H1 (cell line): ENCODE measurements at regions not wholly inside any gene's neighbourhood (a gene's known extent, or its start where the extent isn't known, plus 50 kb on each side); places are given as distances from the start of the nearest gene placed in this dataset.

ENCODE experiments used
- CTCF ChIA-PET: fragments of 300-600 bp; sonication (Branson Sonifier 250); formaldehyde crosslinking; loops from one replicate; lab custom pipeline; 2021; ENCODE audit not compliant: partially characterized antibody; lab: Charles Lee
- POLR2A ChIA-PET: fragments of 300-600 bp; sonication (Branson Sonifier 250); formaldehyde crosslinking; loops from one replicate; lab custom pipeline; 2021; ENCODE audit warnings: inconsistent platforms; ENCODE audit not compliant: partially characterized antibody; lab: Charles Lee
- DNase-seq, 2 experiments: peaks; one replicate each; pipeline versions ENCODE4 v3.0.0 to v3.0.0-alpha.2; 2010 to 2022; ENCODE audit warnings: low spot score in 2 of 2, low read depth in 1 of 2, mixed read lengths in 1 of 2
- FAIRE-seq: peaks from 2 replicates; lab custom pipeline; 2011; peaks lifted over from hg19 to GRCh38; lab: Jason Lieb, UNC
- H2AFZ ChIP-seq: 2 replicates; pipeline ENCODE4 v1.8.1; 2012; ENCODE audit warnings: low read length, inconsistent platforms
- H2AK5ac ChIP-seq: 2 replicates; pipeline ENCODE4 v1.6.1; 2013; ENCODE audit warnings: low read depth, low read length
- H2BK120ac ChIP-seq: replicated peaks from 2 replicates; pipeline ENCODE3; 2013; ENCODE audit warnings: low read depth, low read length, inconsistent platforms
- H2BK12ac ChIP-seq: 2 replicates; pipeline ENCODE4 v1.6.1; 2013; ENCODE audit warnings: low read depth, low read length
- H2BK15ac ChIP-seq: 2 replicates; pipeline ENCODE4 v1.6.1; 2013; ENCODE audit warnings: low read length
- H2BK20ac ChIP-seq: 2 replicates; pipeline ENCODE4 v1.6.1; 2013; ENCODE audit warnings: low read length
- H2BK5ac ChIP-seq: 2 replicates; pipeline ENCODE4 v1.6.1; 2013; ENCODE audit warnings: low read depth, low read length
- H3K14ac ChIP-seq: 2 replicates; pipeline ENCODE4 v1.6.1; 2013; ENCODE audit warnings: inconsistent platforms; ENCODE audit not compliant: insufficient read length
- H3K18ac ChIP-seq: 2 replicates; pipeline ENCODE4 v1.6.1; 2013; ENCODE audit warnings: low read length; ENCODE audit errors: extremely low read depth
- H3K23ac ChIP-seq: 2 replicates; pipeline ENCODE4 v1.6.1; 2013; ENCODE audit warnings: inconsistent platforms; ENCODE audit not compliant: insufficient read length
- H3K23me2 ChIP-seq: 2 replicates; pipeline ENCODE4 v1.6.1; 2013; ENCODE audit warnings: low read depth, low read length
- H3K27ac ChIP-seq: 2 replicates; pipeline ENCODE4 v1.6.1; 2011; ENCODE audit warnings: low read depth, low read length, inconsistent platforms
- H3K27me3 ChIP-seq, 4 experiments: replicated peaks in 1 of 4; 1 replicate in 1 of 4; 2 replicates in 3 of 4; pipeline versions ENCODE4 v1.6.1 to v1.8.1; 2011 to 2013; ENCODE audit warnings: low read length in 3 of 4, mild to moderate bottlenecking in 3 of 4, inconsistent platforms in 2 of 4, mixed read lengths in 2 of 4, moderate library complexity in 1 of 4; ENCODE audit not compliant: control insufficient read depth in 3 of 4, insufficient read depth in 3 of 4; ENCODE audit errors: extremely low read depth in 1 of 4
- H3K36me3 ChIP-seq, 4 experiments: 2 replicates each; pipeline versions ENCODE4 v1.6.1 to v1.8.1; 2011 to 2013; ENCODE audit warnings: mild to moderate bottlenecking in 4 of 4, low read length in 3 of 4, moderate library complexity in 2 of 4, control low read depth in 1 of 4, inconsistent platforms in 1 of 4; ENCODE audit not compliant: insufficient read depth in 4 of 4, control insufficient read depth in 2 of 4
- H3K4ac ChIP-seq: replicated peaks from 2 replicates; pipeline ENCODE3; 2013; ENCODE audit warnings: low read length, low read depth, mixed read lengths, inconsistent platforms; ENCODE audit not compliant: insufficient read length
- H3K4me1 ChIP-seq, 4 experiments: replicated peaks in 1 of 4; 1 replicate in 1 of 4; 2 replicates in 3 of 4; pipeline versions ENCODE4 v1.6.1 to v1.8.1; 2011 to 2013; ENCODE audit warnings: low read length in 3 of 4, inconsistent platforms in 2 of 4, mixed read lengths in 1 of 4; ENCODE audit not compliant: insufficient read depth in 4 of 4, control insufficient read depth in 3 of 4
- H3K4me2 ChIP-seq, 2 experiments: 2 replicates each; pipeline versions ENCODE4 v1.6.1 to v1.8.1; 2011 to 2013; ENCODE audit warnings: low read depth in 2 of 2, low read length in 2 of 2, control low read depth in 1 of 2, inconsistent platforms in 1 of 2, mild to moderate bottlenecking in 1 of 2; ENCODE audit not compliant: insufficient read depth in 1 of 2
- H3K4me3 ChIP-seq, 4 experiments: fragments of 200-600, 300-600 bp in 1 of 4; sonication (generic), shearing (Covaris generic), sonication (Bioruptor Twin) in 1 of 4; 2 replicates each; pipeline versions ENCODE4 v1.5.1 to v1.8.1; 2011 to 2016; ENCODE audit warnings: low read length in 4 of 4, low read depth in 3 of 4, control low read depth in 2 of 4, inconsistent platforms in 2 of 4, mild to moderate bottlenecking in 2 of 4, mixed read lengths in 1 of 4, moderate library complexity in 1 of 4; ENCODE audit not compliant: insufficient read depth in 2 of 4; ENCODE audit errors: extremely low read depth in 1 of 4
- H3K56ac ChIP-seq: replicated peaks from 2 replicates; pipeline ENCODE3; 2013; ENCODE audit warnings: low read depth, mild to moderate bottlenecking, mixed read lengths, low read length, inconsistent platforms; ENCODE audit not compliant: insufficient read length
- H3K79me1 ChIP-seq: 2 replicates; pipeline ENCODE4 v1.6.1; 2013; ENCODE audit warnings: low read depth, low read length, control low read depth
- H3K79me2 ChIP-seq, 2 experiments: 2 replicates each; pipeline versions ENCODE4 v1.6.1 to v1.8.1; 2012 to 2013; ENCODE audit warnings: low read length in 2 of 2, mild to moderate bottlenecking in 2 of 2, inconsistent platforms in 1 of 2; ENCODE audit not compliant: insufficient read depth in 2 of 2, control insufficient read depth in 1 of 2
- H3K9ac ChIP-seq, 4 experiments: replicated peaks in 1 of 4; 1 replicate in 1 of 4; 2 replicates in 3 of 4; pipeline versions ENCODE4 v1.6.1 to v1.8.1; 2011 to 2013; ENCODE audit warnings: low read depth in 3 of 4, low read length in 3 of 4, control low read depth in 2 of 4, mild to moderate bottlenecking in 2 of 4, moderate library complexity in 2 of 4, inconsistent platforms in 1 of 4; ENCODE audit errors: extremely low read depth in 1 of 4
- H3K9me3 ChIP-seq, 2 experiments: 2 replicates each; pipeline versions ENCODE4 v1.6.1 to v1.8.1; 2012 to 2013; ENCODE audit warnings: mild to moderate bottlenecking in 2 of 2, moderate library complexity in 2 of 2, control low read depth in 1 of 2, inconsistent platforms in 1 of 2, low read depth in 1 of 2, low read length in 1 of 2, mixed read lengths in 1 of 2; ENCODE audit not compliant: insufficient read depth in 2 of 2
- H4K20me1 ChIP-seq, 2 experiments: replicated peaks in 1 of 2; 2 replicates each; pipeline versions ENCODE3 to v1.8.1; 2011 to 2013; ENCODE audit warnings: inconsistent platforms in 2 of 2, low read length in 2 of 2, mild to moderate bottlenecking in 1 of 2; ENCODE audit not compliant: insufficient read depth in 2 of 2, control insufficient read depth in 1 of 2
- H4K5ac ChIP-seq: 2 replicates; pipeline ENCODE4 v1.6.1; 2013; ENCODE audit warnings: low read length, low read depth, mixed read lengths, inconsistent platforms; ENCODE audit not compliant: insufficient read length
- H4K8ac ChIP-seq: 2 replicates; pipeline ENCODE4 v1.8.0; 2013; ENCODE audit warnings: mild to moderate bottlenecking, moderate library complexity, low read length, inconsistent platforms; ENCODE audit not compliant: insufficient read depth; ENCODE audit errors: extremely low read depth
- H4K91ac ChIP-seq: replicated peaks from 2 replicates; pipeline ENCODE3; 2013; ENCODE audit warnings: low read length, mixed read lengths, inconsistent platforms; ENCODE audit not compliant: insufficient read length
- EP300 ChIP-seq, 2 experiments: IDR thresholded peaks; 1 replicate in 1 of 2; 2 replicates in 1 of 2; pipeline ENCODE4 v1.6.1; 2011 to 2012; ENCODE audit warnings: low read depth in 2 of 2, low read length in 2 of 2, mild to moderate bottlenecking in 2 of 2, borderline replicate concordance in 1 of 2, inconsistent platforms in 1 of 2, moderate library complexity in 1 of 2
- MAFK ChIP-seq: IDR thresholded peaks from 2 replicates; pipeline ENCODE4 v1.6.1; 2012; ENCODE audit warnings: low read depth, mild to moderate bottlenecking, improper control_type of control experiment, low read length
- RAD21 ChIP-seq, 2 experiments: IDR thresholded peaks in 1 of 2; conservative IDR thresholded peaks in 1 of 2; 2 replicates each; pipeline ENCODE4 v1.6.1; 2011; ENCODE audit warnings: low read depth in 2 of 2, low read length in 2 of 2, improper control_type of control experiment in 1 of 2, inconsistent platforms in 1 of 2, mild to moderate bottlenecking in 1 of 2, moderate library complexity in 1 of 2
- WGBS, 2 experiments: shearing (Covaris generic) in 1 of 2; methylation state at CpG; one replicate each; pipeline versions ENCODE4 v1.1.6 to v1.1.7; 2013 to 2015; ENCODE audit warnings: low lambda C conversion rate in 2 of 2, mixed read lengths in 2 of 2, inconsistent platforms in 1 of 2, low coverage in 1 of 2, missing lambda C conversion rate in 1 of 2; ENCODE audit not compliant: insufficient replicate concordance in 2 of 2, insufficient coverage in 1 of 2, insufficient read length in 1 of 2; ENCODE audit errors: extremely low coverage in 1 of 2, missing lambda C conversion rate in 1 of 2; 5-methylcytosine and 5-hydroxymethylcytosine counted together

GRCh38 chr10:28240400-28240799 lies 62.5 kb downstream of the MPP7 start:
- no peak overlapping the region for H2BK20ac ChIP-seq
- no peaks in the 10 kb centered on the region for H3K9me3 ChIP-seq
- no peak overlapping the region for H2AK5ac ChIP-seq
- no peak overlapping the region for H2BK15ac ChIP-seq
- no peak overlapping the region for H3K14ac ChIP-seq
- no peaks in the 10 kb centered on the region for H3K4me1 ChIP-seq
- H3K23me2 ChIP-seq, result no peaks in the 10 kb centered on the region
- no peaks in the 10 kb centered on the region for H4K20me1 ChIP-seq
- no peak overlapping the region for H3K4me3 ChIP-seq
- H3K4ac ChIP-seq, result no peak overlapping the region
- FAIRE-seq, result no peak
- TF ChIP-seq EP300 (IDR thresholded peaks at IDR 0.05; ENCODE audit: borderline replicate concordance in 1 of 2, low read depth in 2 of 2, low read length in 2 of 2) (no peak), MAFK (peak; percentile 95), RAD21 (IDR thresholded peaks at IDR 0.05 in 1 of 2, conservative IDR thresholded peaks at IDR 0.05 in 1 of 2; ENCODE audit: low read depth in 2 of 2, low read length in 2 of 2) (no peak)
- no peaks in the 10 kb centered on the region for H3K27me3 ChIP-seq
- no peak overlapping the region for H2AFZ ChIP-seq
- H3K79me2 ChIP-seq, result no peaks in the 10 kb centered on the region
- DNase-seq, result no peak
- H3K9ac ChIP-seq, result no peak overlapping the region
- H4K5ac ChIP-seq, result no peak overlapping the region
- H3K23ac ChIP-seq, result no peak overlapping the region
- no peaks in the 10 kb centered on the region for H3K79me1 ChIP-seq
- no peak overlapping the region for H4K91ac ChIP-seq
- H3K18ac ChIP-seq, result no peak overlapping the region
- no peak overlapping the region for H2BK5ac ChIP-seq
- ChIA-PET CTCF (interaction anchor here (1.4 to 2.1 kb wide), 5 partner anchors 18 to 149 kb away, joined by 3 to 6 read pairs (median 3); no protein-coding TSS in a partner anchor), POLR2A (no interaction called here)
- no peaks in the 10 kb centered on the region for H3K36me3 ChIP-seq
- no peak overlapping the region for H2BK12ac ChIP-seq
- H3K56ac ChIP-seq, result no peak overlapping the region
- 78% methylated on average over 2 of the region's 2 CpGs; no CpG with 5 or more reads in 1 of the 2 experiments for WGBS, 2 experiments
- no peak overlapping the region for H2BK120ac ChIP-seq
- no peak overlapping the region for H3K27ac ChIP-seq
- no peak overlapping the region for H4K8ac ChIP-seq
- H3K4me2 ChIP-seq, result no peak overlapping the region
